Panc1 (cell line): ENCODE measurements at regions not wholly inside any gene's neighbourhood (a gene's known extent, or its start where the extent isn't known, plus 50 kb on each side); places are given as distances from the start of the nearest gene placed in this dataset.

Experiments
- CTCF ChIP-seq: fragments of 450-650 bp; IDR thresholded peaks from 2 replicates; pipeline ENCODE4 v1.5.1; 2017; ENCODE audit warnings: mild to moderate bottlenecking
- POLR2AphosphoS5 ChIP-seq: IDR thresholded peaks from 2 replicates; pipeline ENCODE4 v1.6.1; 2012; ENCODE audit warnings: mild to moderate bottlenecking, low read depth, low read length, moderate library complexity
- REST ChIP-seq, 2 experiments: IDR thresholded peaks; 2 replicates each; pipeline ENCODE4 v1.6.1; 2011 to 2012; ENCODE audit warnings: low read depth in 2 of 2, control low read depth in 1 of 2, low read length in 1 of 2, mild to moderate bottlenecking in 1 of 2, moderate library complexity in 1 of 2; ENCODE audit not compliant: insufficient read depth in 1 of 2
- SIN3A ChIP-seq: IDR thresholded peaks from 2 replicates; pipeline ENCODE4 v1.6.1; 2012; ENCODE audit warnings: low read depth, mild to moderate bottlenecking, low read length, moderate library complexity, borderline replicate concordance; ENCODE audit not compliant: insufficient read depth

- TF ChIP-seq CTCF, result no peak
- TF ChIP-seq SIN3A, result no peak
- TF ChIP-seq POLR2AphosphoS5, result no peak
- TF ChIP-seq REST (IDR thresholded peaks at IDR 0.05; ENCODE audit: insufficient read depth in 1 of 2, low read depth in 2 of 2, low read length in 1 of 2), result no peak
Measured at GRCh38 chr5:173410459-173411233, 82.4 kb upstream of the STC2 start.
